RPMI8226 (cell line): ENCODE measurements at regions not wholly inside any gene's neighbourhood (a gene's known extent, or its start where the extent isn't known, plus 50 kb on each side); places are given as distances from the start of the nearest gene placed in this dataset.
A peak's percentile ranks its signal among the peaks of the same experiment; 100 is the strongest.
"Not testable (repeated sequence)": the region's sequence is repeated elsewhere in the genome, so short reads cannot be mapped to it uniquely, and the experiment has no call there.

ENCODE experiments used
- DNase-seq: peaks from one replicate; pipeline ENCODE4 v3.0.0-alpha.2; 2015

DNA sequence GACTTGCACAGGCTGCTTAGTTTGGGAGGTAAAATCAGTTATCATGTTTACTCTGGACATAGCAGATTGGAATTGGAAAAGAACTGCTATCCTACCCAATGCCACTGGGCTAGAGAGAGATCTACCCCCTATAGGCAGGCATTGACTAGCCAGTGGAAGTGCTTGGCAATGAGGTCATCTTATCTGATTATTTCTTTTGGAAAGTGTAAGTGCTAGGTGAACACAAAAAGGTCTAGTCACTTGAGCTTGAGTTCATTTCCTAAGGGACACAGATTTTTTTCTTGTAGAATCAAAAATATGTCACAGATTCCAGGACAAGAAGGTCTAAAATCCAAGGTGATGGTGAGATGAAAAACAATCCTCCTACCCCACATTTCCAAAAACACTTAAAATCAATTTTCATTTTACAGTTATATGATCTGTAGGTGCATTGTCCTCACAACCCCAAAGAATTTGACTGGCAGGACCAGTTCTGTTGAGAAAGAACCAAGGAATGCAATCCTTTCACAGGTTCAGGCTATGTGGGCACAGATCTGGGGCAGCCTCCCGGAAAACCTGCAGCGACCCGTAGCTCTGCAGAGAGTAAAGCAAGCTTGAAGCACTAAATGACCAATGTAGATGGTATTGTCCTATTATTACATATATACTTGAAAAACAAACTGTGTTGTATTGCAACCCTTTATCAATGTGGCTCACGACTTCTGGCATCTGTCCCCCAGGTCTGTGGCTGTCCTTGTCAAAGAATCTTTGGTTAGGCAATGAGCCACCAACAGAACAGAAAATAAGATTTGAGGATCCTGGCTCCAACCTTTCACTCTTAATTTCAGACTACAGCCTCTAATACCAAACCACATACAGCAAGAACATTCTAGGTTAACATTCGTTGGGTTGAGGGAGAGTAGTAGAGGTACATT lies 67.3 kb upstream of the ADTRP start:
- DNase-seq = no peak

DNA sequence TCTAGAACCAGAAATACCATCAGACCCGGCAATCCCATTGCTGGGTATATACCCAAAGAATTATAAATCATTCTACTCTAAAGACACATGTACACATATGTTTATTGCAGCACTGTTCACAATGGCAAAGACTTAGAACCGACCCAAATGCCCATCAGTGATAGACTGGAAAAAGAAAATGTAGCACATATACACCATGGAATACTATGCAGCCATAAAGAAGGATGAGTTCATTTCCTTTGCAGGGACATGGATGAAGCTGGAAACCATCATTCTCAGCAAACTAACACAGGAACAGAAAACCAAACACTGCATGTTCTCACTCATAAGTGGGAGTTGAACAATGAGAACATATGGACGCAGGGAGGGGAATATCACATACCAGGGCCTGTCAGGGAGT lies 64.2 kb upstream of the ADTRP start:
- not testable (repeated sequence) for DNase-seq

DNA sequence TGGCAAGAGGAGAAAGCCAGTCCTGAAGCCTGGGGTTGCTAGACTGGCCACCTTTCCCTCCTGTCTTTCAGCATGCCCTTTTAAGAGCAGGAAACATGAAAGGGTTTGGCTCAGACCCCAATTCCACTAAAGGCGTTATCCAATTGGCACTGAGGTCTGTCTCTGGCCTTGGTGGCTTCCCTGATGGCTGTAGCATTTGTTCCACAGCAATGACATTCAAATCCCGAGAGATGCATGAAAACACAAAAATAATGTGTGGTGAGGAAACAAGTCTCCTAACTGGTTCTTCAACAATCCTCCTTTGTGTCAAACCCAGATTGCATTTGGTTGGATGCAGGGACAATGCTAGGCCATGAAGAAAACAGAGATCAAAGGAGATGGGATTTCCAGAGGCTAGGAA lies 56.5 kb upstream of the ADTRP start:
- DNase-seq = peak; percentile 62

DNA sequence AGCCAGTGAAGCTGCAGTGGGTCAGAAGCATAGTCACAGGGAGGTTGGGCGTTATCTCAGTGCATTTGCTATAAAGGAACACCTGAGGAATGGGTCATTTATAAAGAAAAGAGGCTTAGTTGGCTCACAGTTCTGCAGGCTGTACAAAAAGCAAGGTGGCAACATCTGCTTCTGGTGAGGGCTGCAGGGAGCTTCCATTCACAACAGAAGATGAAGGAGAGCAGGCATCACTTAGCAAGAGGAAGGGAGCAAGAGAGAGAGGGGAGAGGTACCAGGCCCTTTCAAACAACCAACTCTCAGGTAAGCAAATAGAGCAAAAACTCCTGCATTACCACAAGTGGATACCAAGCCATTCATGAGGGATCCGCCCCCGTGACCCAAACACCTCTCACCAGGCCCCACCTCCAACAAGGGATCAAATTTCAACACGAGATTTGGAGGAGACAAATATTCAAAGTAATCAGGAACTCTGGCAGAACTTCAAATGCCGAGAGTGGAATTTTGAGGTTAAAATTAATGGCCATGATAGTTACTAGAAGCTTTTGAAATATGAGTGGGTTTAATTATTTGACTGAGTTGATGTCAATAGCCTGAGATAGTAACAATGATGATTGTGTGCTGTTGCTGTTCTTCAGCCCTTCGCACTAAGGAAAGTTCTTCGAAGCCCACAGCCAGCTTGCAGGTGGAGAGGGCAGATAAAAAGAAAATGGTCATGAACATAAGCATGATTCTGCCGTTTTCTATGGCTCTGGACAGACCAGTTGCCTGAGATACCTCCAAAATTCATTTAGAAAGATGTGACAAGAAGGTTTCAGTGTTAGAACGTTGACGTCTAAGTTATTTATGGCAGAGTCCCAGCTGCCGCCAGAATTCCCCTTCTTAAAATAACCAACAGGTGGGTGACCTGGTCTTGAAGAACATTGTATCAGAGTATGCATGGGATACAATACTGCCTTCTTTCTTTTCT lies 55.3 kb upstream of the ADTRP start:
- DNase-seq = peak; percentile 95

DNA sequence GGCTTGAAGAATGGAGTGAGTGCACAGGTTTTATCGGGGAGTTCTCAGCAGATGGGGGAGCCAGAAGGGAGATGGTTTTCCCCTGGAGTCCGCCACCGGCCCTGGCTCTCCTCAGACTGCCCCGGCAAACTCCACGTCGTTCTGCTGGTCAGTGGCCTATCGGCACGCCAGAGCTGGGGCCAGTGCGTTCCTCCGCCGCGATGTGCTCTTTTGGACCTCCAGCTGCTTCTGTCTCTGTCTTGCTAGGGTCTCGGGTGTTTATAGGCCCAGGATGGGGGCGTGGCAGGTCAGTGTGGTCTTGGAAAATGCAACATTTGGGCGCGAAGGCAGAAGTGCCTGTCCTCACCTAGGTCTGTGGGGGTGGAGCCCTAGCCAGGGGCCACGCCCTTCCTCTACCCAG lies 53.0 kb upstream of the ADTRP start:
- DNase-seq = no peak

DNA sequence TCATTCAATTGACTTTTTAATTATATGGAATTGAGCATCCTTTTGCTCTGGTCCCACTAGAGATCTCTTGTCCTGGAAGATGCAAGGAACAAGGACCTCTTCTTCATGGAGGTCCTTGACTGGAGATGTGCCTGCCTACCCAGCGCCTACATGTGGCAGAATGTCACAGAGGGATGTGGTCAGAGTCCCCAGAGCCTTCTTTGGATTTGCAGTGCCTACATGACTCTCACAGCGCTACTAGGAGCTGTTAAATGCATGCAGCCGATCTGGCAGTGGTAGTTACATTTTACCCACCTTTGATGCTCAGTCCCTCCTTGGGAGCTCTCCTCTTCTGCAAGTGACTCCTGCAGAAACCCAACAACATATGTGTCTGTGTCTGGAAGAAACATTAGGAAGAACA lies 51.9 kb upstream of the ADTRP start:
- DNase-seq = peak; percentile 42

DNA sequence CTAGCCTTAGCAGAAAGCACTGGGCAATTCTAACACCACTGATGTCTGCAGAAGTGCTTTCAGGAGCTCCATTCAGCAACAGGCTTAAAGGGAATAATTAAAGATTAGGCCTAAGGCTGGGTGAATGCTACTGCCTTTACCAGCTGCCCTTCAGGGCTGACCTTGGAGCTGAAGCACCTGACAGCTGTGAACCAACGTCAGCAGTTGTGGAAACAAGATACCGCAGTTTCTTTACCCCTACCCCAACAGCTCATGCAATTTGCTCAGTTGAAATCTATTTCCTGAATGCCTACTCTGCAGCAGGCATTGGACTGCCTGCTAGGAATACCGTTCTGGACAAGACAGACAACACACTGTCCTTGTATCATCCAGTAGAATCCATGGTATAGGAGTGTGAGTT lies 51.5 kb upstream of the ADTRP start:
- peak; percentile 96 for DNase-seq

DNA sequence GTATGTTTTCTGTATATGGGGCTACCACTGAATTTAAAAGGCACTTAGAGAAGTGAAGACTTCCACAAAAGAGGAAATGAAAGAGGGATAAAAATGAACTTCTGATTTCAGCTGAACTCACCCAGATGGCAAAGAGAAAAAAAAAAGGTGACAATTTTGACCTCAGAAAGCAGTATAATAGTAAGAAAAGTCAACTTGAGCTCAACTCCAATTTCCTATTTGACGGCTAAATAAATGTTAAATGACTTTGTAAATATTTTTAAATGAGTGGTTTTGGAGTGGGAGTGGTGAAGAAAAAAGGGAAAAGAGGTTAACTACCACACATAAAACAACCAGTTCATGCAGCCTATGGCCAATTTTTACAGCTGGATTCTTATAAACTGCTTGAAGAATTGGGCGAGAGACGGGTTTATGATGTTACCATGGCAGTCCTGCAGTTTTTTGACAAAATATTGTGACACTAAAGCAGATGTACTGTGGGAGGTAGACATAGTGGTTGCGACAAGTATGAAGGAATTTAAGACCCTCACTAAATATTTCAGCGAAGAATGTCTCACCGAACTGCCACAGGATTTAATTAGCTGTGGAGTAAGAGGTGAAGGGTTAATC lies 49.8 kb upstream of the ADTRP start:
- peak; percentile 75 for DNase-seq
